ENCODE measurements at regions not wholly inside any gene's neighbourhood (a gene's known extent, or its start where the extent isn't known, plus 50 kb on each side); places are given as distances from the start of the nearest gene placed in this dataset.
"Not testable (repeated sequence)": the region's sequence is repeated elsewhere in the genome, so short reads cannot be mapped to it uniquely, and the experiment has no call there.

GRCh38 chr6:112947507-112947906 lies 600.4 kb downstream of the RFPL4B start:
- no peak overlapping the region for H2BK120ac ChIP-seq (ENCODE audit: low read depth, low read length)
- no peak overlapping the region for H3K4me3 ChIP-seq (ENCODE audit: insufficient read depth in 1 of 2, low read depth in 1 of 2, low read length in 2 of 2)
- DNase-seq: no peak
- H3K36me3 ChIP-seq (ENCODE audit: control insufficient read depth in 1 of 2, insufficient read depth in 2 of 2, low read depth in 1 of 2, low read length in 2 of 2): no peaks in the 10 kb centered on the region
- H2AFZ ChIP-seq (ENCODE audit: low read depth, low read length): no peak overlapping the region
- no peaks in the 10 kb centered on the region for H3K4me1 ChIP-seq (ENCODE audit: control insufficient read depth, insufficient read depth, low read depth, low read length)
- H3K18ac ChIP-seq (ENCODE audit: low read depth in 1 of 2, low read length in 2 of 2): no peak overlapping the region
- no peak overlapping the region for H3K9ac ChIP-seq (ENCODE audit: low read length)
- H3K27ac ChIP-seq (ENCODE audit: low read length, poor library complexity, severe bottlenecking): no peak overlapping the region
- no peak overlapping the region for H4K91ac ChIP-seq (ENCODE audit: low read length)
- no peak overlapping the region for H3K4ac ChIP-seq (ENCODE audit: low read depth in 1 of 2, low read length in 2 of 2)
- no peak overlapping the region for H3K4me2 ChIP-seq (ENCODE audit: low read length, poor library complexity, severe bottlenecking)
- H2BK5ac ChIP-seq (ENCODE audit: low read depth, low read length, poor library complexity, severe bottlenecking): no peak overlapping the region
- H4K8ac ChIP-seq (ENCODE audit: low read length): no peak overlapping the region
- no peaks in the 10 kb centered on the region for H3K27me3 ChIP-seq (ENCODE audit: control insufficient read depth in 1 of 2, insufficient read depth in 1 of 2, low read length in 2 of 2)
- H2BK12ac ChIP-seq (ENCODE audit: low read length in 2 of 2): no peak overlapping the region
- H3K14ac ChIP-seq (ENCODE audit: low read length in 2 of 2): no peak overlapping the region
- H3K79me1 ChIP-seq (replicated peaks; ENCODE audit: low read length, poor library complexity, severe bottlenecking): no peaks in the 10 kb centered on the region
- H2BK15ac ChIP-seq (ENCODE audit: low read depth, poor library complexity, severe bottlenecking): no peak overlapping the region
- no peaks in the 10 kb centered on the region for H3K9me3 ChIP-seq (ENCODE audit: control insufficient read depth, low read length)
- H3K23ac ChIP-seq (ENCODE audit: low read length in 2 of 2): no peak overlapping the region
- H2AK5ac ChIP-seq (ENCODE audit: low read length, severe bottlenecking): no peak overlapping the region
- WGBS: 40% methylated on average over 2 of the region's 2 CpGs

- Histone ChIP-seq H3K79me1 (replicated peaks; ENCODE audit: low read length, poor library complexity, severe bottlenecking) (no peaks in the 10 kb centered on the region), H3K14ac (ENCODE audit: low read length in 2 of 2) (no peak overlapping the region), H3K4me3 (ENCODE audit: insufficient read depth in 1 of 2, low read depth in 1 of 2, low read length in 2 of 2) (no peak overlapping the region), H2BK12ac (ENCODE audit: low read length in 2 of 2) (no peak overlapping the region), H3K4ac (ENCODE audit: low read depth in 1 of 2, low read length in 2 of 2) (no peak overlapping the region), H3K23ac (ENCODE audit: low read length in 2 of 2) (no peak overlapping the region), H3K18ac (ENCODE audit: low read depth in 1 of 2, low read length in 2 of 2) (no peak overlapping the region), H2BK5ac (ENCODE audit: low read depth, low read length, poor library complexity, severe bottlenecking) (no peak overlapping the region), H3K36me3 (ENCODE audit: control insufficient read depth in 1 of 2, insufficient read depth in 2 of 2, low read depth in 1 of 2, low read length in 2 of 2) (no peaks in the 10 kb centered on the region), H2AK5ac (ENCODE audit: low read length, severe bottlenecking) (no peak overlapping the region), H3K27me3 (ENCODE audit: control insufficient read depth in 1 of 2, insufficient read depth in 1 of 2, low read length in 2 of 2) (no peaks in the 10 kb centered on the region), H2AFZ (ENCODE audit: low read depth, low read length) (no peak overlapping the region), H4K91ac (ENCODE audit: low read length) (no peak overlapping the region), H3K9me3 (ENCODE audit: control insufficient read depth, low read length) (no peaks in the 10 kb centered on the region), H2BK120ac (ENCODE audit: low read depth, low read length) (no peak overlapping the region), H3K4me1 (ENCODE audit: control insufficient read depth, insufficient read depth, low read depth, low read length) (no peaks in the 10 kb centered on the region), H3K9ac (ENCODE audit: low read length) (no peak overlapping the region), H3K4me2 (ENCODE audit: low read length, poor library complexity, severe bottlenecking) (no peak overlapping the region), H3K27ac (ENCODE audit: low read length, poor library complexity, severe bottlenecking) (no peak overlapping the region), H4K8ac (ENCODE audit: low read length) (no peak overlapping the region), H2BK15ac (ENCODE audit: low read depth, poor library complexity, severe bottlenecking) (no peak overlapping the region)
- no CpG with 5 or more reads among the region's 1 CpG for WGBS
- DNase-seq: peak; percentile 46
Observed at GRCh38 chr6:112951829-112952228, 604.7 kb downstream of the RFPL4B start.

- H3K27ac ChIP-seq (ENCODE audit: low read length, poor library complexity, severe bottlenecking); H2BK5ac ChIP-seq (ENCODE audit: low read depth, low read length, poor library complexity, severe bottlenecking); H4K91ac ChIP-seq (ENCODE audit: low read length); H2BK15ac ChIP-seq (ENCODE audit: low read depth, poor library complexity, severe bottlenecking); H3K4ac ChIP-seq (ENCODE audit: low read depth in 1 of 2, low read length in 2 of 2); H2AK5ac ChIP-seq (ENCODE audit: low read length, severe bottlenecking); H3K18ac ChIP-seq (ENCODE audit: low read depth in 1 of 2, low read length in 2 of 2); H3K4me2 ChIP-seq (ENCODE audit: low read length, poor library complexity, severe bottlenecking); H3K79me1 ChIP-seq (replicated peaks; ENCODE audit: low read length, poor library complexity, severe bottlenecking); H2BK12ac ChIP-seq (ENCODE audit: low read length in 2 of 2); H3K14ac ChIP-seq (ENCODE audit: low read length in 2 of 2); H3K23ac ChIP-seq (ENCODE audit: low read length in 2 of 2); H2BK120ac ChIP-seq (ENCODE audit: low read depth, low read length); DNase-seq; H3K4me1 ChIP-seq (ENCODE audit: control insufficient read depth, insufficient read depth, low read depth, low read length); H2AFZ ChIP-seq (ENCODE audit: low read depth, low read length); H3K9ac ChIP-seq (ENCODE audit: low read length); H3K36me3 ChIP-seq (ENCODE audit: control insufficient read depth in 1 of 2, insufficient read depth in 2 of 2, low read depth in 1 of 2, low read length in 2 of 2); H4K8ac ChIP-seq (ENCODE audit: low read length); H3K27me3 ChIP-seq (ENCODE audit: control insufficient read depth in 1 of 2, insufficient read depth in 1 of 2, low read length in 2 of 2); H3K4me3 ChIP-seq (ENCODE audit: insufficient read depth in 1 of 2, low read depth in 1 of 2, low read length in 2 of 2); H3K9me3 ChIP-seq (ENCODE audit: control insufficient read depth, low read length): not testable (repeated sequence)
- 100% methylated on average over 4 of the region's 4 CpGs for WGBS
Observed at GRCh38 chr6:112955743-112956142, 608.6 kb downstream of the RFPL4B start.

DNA sequence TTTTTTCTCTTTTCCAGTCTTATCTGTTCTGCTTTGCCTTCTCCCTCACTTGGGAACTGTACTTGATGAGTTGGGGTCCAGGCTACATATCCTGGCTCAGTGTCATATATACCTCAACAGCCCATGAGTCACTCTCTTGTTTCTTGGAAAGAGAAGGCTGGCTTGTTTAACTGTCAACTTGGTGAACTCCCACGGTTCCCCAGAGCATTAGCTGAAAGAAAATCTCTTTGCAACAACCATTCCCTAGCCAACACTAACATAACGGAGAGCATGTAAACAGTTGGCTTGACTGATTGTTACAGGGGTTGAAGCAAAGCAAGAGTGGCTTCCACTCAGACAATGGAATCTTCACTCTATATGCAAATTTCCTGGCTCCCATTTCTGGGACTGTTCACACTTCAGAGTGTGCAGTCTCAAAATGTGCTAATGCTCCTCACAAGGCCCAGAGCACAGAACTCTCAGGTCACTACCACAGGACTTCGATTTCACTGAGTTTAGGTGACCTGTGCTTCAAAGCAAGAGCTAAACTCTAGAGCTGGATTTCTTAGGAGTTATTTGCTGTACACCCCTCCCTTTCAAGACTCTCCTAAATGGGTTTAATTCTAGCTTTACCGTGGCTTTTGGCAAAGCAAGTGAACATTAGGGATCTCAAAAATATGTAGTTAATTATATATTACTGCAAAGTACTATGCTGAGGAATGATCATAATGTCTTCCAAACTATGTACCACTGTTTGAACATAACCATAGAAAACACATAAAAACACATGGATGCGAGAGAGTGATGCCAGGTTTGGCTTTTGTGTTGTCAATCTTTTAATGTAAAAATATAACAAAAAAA lies 609.8 kb downstream of the RFPL4B start:
- no peaks in the 10 kb centered on the region for H3K79me1 ChIP-seq (replicated peaks; ENCODE audit: low read length, poor library complexity, severe bottlenecking)
- no peak overlapping the region for H4K8ac ChIP-seq (ENCODE audit: low read length)
- H2BK5ac ChIP-seq (ENCODE audit: low read depth, low read length, poor library complexity, severe bottlenecking): no peak overlapping the region
- H3K27ac ChIP-seq (ENCODE audit: low read length, poor library complexity, severe bottlenecking): no peak overlapping the region
- H2AFZ ChIP-seq (ENCODE audit: low read depth, low read length): no peak overlapping the region
- no peaks in the 10 kb centered on the region for H3K36me3 ChIP-seq (ENCODE audit: control insufficient read depth in 1 of 2, insufficient read depth in 2 of 2, low read depth in 1 of 2, low read length in 2 of 2)
- peak overlapping the region in 1 of 2 experiments; percentile 7 for H3K4me3 ChIP-seq (ENCODE audit: insufficient read depth in 1 of 2, low read depth in 1 of 2, low read length in 2 of 2)
- H3K27me3 ChIP-seq (ENCODE audit: control insufficient read depth in 1 of 2, insufficient read depth in 1 of 2, low read length in 2 of 2): no peaks in the 10 kb centered on the region
- H2BK15ac ChIP-seq (ENCODE audit: low read depth, poor library complexity, severe bottlenecking): no peak overlapping the region
- H2BK120ac ChIP-seq (ENCODE audit: low read depth, low read length): no peak overlapping the region
- no peak overlapping the region for H4K91ac ChIP-seq (ENCODE audit: low read length)
- H3K9ac ChIP-seq (ENCODE audit: low read length): no peak overlapping the region
- no peak overlapping the region for H3K4ac ChIP-seq (ENCODE audit: low read depth in 1 of 2, low read length in 2 of 2)
- DNase-seq: peak; percentile 98
- 23% methylated on average over 3 of the region's 5 CpGs for WGBS
- no peak overlapping the region for H3K23ac ChIP-seq (ENCODE audit: low read length in 2 of 2)
- no peak overlapping the region for H3K18ac ChIP-seq (ENCODE audit: low read depth in 1 of 2, low read length in 2 of 2)
- no peak overlapping the region for H3K14ac ChIP-seq (ENCODE audit: low read length in 2 of 2)
- no peaks in the 10 kb centered on the region for H3K4me1 ChIP-seq (ENCODE audit: control insufficient read depth, insufficient read depth, low read depth, low read length)
- H2BK12ac ChIP-seq (ENCODE audit: low read length in 2 of 2): peak overlapping the region in 1 of 2 experiments; percentile 37
- H3K9me3 ChIP-seq (ENCODE audit: control insufficient read depth, low read length): no peaks in the 10 kb centered on the region
- no peak overlapping the region for H2AK5ac ChIP-seq (ENCODE audit: low read length, severe bottlenecking)
- no peak overlapping the region for H3K4me2 ChIP-seq (ENCODE audit: low read length, poor library complexity, severe bottlenecking)

Measured in mesenchymal stem cell (in vitro differentiated cells and primary cell).